ENCODE measurements at regions not wholly inside any gene's neighbourhood (a gene's known extent, or its start where the extent isn't known, plus 50 kb on each side); places are given as distances from the start of the nearest gene placed in this dataset.

- TF ChIP-seq CTCF (conservative IDR thresholded peaks at IDR 0.05; ENCODE audit: low read depth, low read length) (no peak), EZH2 (IDR thresholded peaks at IDR 0.05; ENCODE audit: borderline replicate concordance, low read depth, low read length, poor library complexity, severe bottlenecking) (no peak)
Measured at GRCh38 chr1:11357276-11357675, 84.3 kb downstream of the UBIAD1 start.

All from A673 (cell line).